MG63 (cell line): ENCODE measurements at regions not wholly inside any gene's neighbourhood (a gene's known extent, or its start where the extent isn't known, plus 50 kb on each side); places are given as distances from the start of the nearest gene placed in this dataset.
A peak's percentile ranks its signal among the peaks of the same experiment; 100 is the strongest.

Experiments
- DNase-seq: peaks from one replicate; pipeline ENCODE4 v3.0.0-alpha.2; 2020
- H3K27me3 ChIP-seq: fragments of 250-450 bp; sonication (Bioruptor Pico); 2 replicates; pipeline ENCODE4 v1.5.1; 2020; ENCODE audit warnings: mild to moderate bottlenecking, moderate library complexity
- H3K36me3 ChIP-seq: fragments of 250-450 bp; sonication (Bioruptor Pico); 2 replicates; pipeline ENCODE4 v1.5.1; 2020; ENCODE audit warnings: mild to moderate bottlenecking, moderate library complexity
- H3K4me3 ChIP-seq: fragments of 250-450 bp; sonication (Bioruptor Pico); 2 replicates; pipeline ENCODE4 v1.5.1; 2020; ENCODE audit warnings: mild to moderate bottlenecking, moderate library complexity
- H3K9me3 ChIP-seq: fragments of 250-450 bp; sonication (Bioruptor Pico); 2 replicates; pipeline ENCODE4 v1.5.1; 2020; ENCODE audit warnings: mild to moderate bottlenecking, moderate library complexity

- Histone ChIP-seq H3K36me3 (no peaks in the 10 kb centered on the region), H3K4me3 (no peak overlapping the region), H3K27me3 (no peaks in the 10 kb centered on the region), H3K9me3 (no peaks in the 10 kb centered on the region)
- no peak for DNase-seq
Measured at GRCh38 chr16:49910541-49911071, 54.7 kb upstream of the ZNF423 start.

DNA sequence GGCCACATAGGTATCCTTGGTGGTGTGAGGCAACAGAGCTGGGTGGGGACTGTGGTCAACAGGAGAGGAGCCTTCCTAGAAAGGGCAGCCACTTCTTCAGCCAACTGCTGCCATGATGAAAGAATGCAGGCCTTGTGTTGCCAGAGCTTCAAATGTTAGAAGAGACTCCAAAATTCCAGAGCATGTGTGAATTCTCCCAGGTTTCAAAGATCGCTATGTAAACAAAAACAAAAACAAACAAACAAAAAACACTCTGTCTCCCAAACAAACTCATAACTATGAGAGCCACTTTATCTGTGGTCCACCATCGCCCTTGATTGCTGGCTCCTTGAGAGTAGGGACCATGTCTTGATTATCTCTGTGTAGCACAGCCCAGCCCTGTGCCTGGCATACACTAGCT is 55.5 kb upstream of the ZNF423 start:
- no peak overlapping the region for H3K4me3 ChIP-seq
- H3K36me3 ChIP-seq: no peaks in the 10 kb centered on the region
- H3K27me3 ChIP-seq: no peaks in the 10 kb centered on the region
- H3K9me3 ChIP-seq: no peaks in the 10 kb centered on the region
- no peak for DNase-seq

DNA sequence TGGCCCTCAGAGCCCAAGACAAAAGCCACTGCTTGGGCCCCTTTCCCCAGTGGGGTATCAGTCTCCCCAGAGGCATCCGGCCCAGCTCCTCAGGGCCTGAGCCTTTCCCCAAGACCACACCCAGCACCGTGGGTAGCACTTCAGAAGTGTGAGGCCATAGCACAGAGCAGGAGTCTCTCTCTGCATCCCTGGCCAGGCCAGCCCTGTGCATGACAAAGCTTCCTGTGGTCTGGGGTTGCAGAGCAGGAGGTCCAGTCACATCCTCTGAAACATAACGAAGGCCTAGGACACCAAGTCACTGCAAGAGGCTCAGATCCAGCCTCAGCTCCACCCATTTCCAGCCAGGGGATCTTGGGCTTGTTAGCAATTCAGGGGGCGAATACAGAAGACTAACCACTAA is 56.8 kb upstream of the ZNF423 start:
- H3K9me3 ChIP-seq: no peaks in the 10 kb centered on the region
- no peak overlapping the region for H3K4me3 ChIP-seq

GRCh38 chr16:49913720-49914119 is 57.8 kb upstream of the ZNF423 start:
- H3K9me3 ChIP-seq: no peaks in the 10 kb centered on the region
- DNase-seq: no peak
- H3K36me3 ChIP-seq: no peaks in the 10 kb centered on the region

More for the DNA sequence above, 56.8 kb upstream of the ZNF423 start:
- H3K27me3 ChIP-seq: no peaks in the 10 kb centered on the region
- no peaks in the 10 kb centered on the region for H3K36me3 ChIP-seq
- no peak for DNase-seq

DNA sequence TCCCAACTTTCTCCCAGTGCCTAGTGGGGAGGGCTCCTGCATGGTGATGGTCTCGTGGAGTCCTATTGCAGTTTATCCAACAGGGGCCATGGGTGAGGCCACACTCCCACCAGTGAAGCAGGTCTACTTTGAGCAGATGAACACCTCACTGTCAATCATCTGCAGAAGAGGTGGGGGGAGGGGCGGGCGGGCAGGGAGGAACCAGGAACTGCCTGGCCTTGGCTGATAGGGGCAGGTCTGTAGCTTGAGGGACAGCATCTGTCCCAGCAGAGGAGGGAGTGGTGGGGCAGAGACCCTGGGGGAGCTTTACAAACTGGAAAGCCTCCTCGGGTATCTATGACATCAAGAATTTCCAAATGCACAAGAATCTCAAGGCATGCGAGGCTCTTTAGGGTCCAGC is 58.7 kb upstream of the ZNF423 start:
- DNase-seq: no peak
- Histone ChIP-seq H3K27me3 (no peaks in the 10 kb centered on the region), H3K36me3 (no peaks in the 10 kb centered on the region), H3K4me3 (no peak overlapping the region), H3K9me3 (no peaks in the 10 kb centered on the region)

More at GRCh38 chr16:49913720-49914119, 57.8 kb upstream of the ZNF423 start:
- Histone ChIP-seq H3K4me3 (no peak overlapping the region), H3K27me3 (no peaks in the 10 kb centered on the region)

DNA sequence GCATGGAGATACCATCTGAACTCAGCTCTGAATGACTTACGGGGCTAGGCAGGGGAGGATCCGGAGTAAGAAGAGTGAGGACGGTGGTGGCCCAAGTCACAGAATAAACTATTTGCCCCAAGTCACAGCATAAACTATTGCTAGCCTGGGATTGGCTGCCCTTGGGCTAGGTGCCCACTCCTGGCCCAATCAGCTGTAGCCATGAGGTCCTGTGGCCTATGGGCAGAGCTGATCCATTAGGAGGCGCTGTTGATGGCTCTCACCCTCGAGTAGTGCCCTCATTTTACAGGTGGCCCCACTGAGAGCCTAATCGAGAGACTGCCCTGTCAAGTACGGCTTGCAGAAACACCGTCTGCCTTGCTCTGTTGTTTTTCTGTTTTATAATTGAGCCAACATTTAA is 62.3 kb upstream of the ZNF423 start:
- Histone ChIP-seq H3K4me3 (no peak overlapping the region), H3K9me3 (no peaks in the 10 kb centered on the region), H3K27me3 (no peaks in the 10 kb centered on the region), H3K36me3 (no peaks in the 10 kb centered on the region)
- DNase-seq: no peak

- no peak overlapping the region for H3K4me3 ChIP-seq
- DNase-seq: no peak
- H3K36me3 ChIP-seq: no peaks in the 10 kb centered on the region
- no peaks in the 10 kb centered on the region for H3K27me3 ChIP-seq
- no peaks in the 10 kb centered on the region for H3K9me3 ChIP-seq
Measured at GRCh38 chr16:49919327-49919726, 63.4 kb upstream of the ZNF423 start.

- DNase-seq: no peak
- no peaks in the 10 kb centered on the region for H3K36me3 ChIP-seq
- H3K4me3 ChIP-seq: no peak overlapping the region
- H3K27me3 ChIP-seq: no peaks in the 10 kb centered on the region
- no peaks in the 10 kb centered on the region for H3K9me3 ChIP-seq
Measured at GRCh38 chr16:49920397-49920796, 64.5 kb upstream of the ZNF423 start.

DNA sequence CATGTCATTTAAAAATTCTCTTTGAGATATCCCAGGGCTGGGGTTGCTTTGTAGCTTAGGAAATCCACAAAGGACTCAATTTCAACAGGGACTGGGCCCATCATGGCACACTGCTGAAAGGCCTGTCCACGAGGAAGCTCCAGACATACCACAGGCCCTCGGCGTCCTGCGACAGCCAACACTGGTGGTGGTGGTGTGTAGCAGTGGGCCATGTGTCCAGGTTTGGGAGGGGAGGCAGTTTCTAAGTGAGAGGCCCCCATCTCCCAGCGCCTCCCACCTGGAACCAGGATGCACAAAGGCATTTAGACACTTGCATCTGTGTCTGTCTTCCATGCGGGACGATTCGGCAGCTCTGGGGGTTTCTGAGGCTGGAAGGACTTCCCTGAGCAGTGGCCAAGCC is 65.2 kb upstream of the ZNF423 start:
- Histone ChIP-seq H3K27me3 (no peaks in the 10 kb centered on the region), H3K4me3 (no peak overlapping the region), H3K9me3 (no peaks in the 10 kb centered on the region), H3K36me3 (no peaks in the 10 kb centered on the region)
- DNase-seq: no peak

DNA sequence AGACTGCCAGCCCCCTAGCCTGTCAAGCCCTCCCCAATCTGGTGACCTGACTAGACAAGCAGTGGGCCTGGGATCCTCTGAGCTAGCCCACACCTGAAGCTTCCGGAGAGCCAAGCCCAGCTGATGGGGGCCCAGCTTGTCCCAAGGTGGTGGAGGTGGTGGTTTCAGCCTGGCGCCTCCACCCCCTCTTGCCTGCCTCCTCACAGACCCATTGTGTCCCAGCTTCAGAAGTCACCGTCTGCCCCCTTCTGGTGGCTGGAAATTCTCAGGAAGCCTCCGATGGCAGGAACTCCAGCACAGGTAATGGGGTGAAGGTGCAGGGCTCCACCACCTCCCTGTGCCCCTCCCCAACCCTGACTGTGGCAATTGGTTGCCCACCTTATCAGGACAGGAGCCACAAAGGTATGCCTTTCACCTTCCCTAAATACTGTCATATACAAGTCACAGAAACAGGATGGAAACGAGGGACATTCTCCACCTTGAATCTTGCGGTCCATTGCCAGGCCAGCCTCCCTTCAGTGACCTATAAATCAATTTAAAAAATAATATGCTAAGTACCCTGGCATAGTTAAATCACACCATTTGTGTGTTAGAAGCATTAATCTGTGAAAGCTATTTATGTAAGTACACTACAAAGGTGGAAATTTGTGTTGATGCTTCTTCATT is 66.0 kb upstream of the ZNF423 start:
- Histone ChIP-seq H3K27me3 (no peaks in the 10 kb centered on the region), H3K4me3 (no peak overlapping the region), H3K36me3 (no peaks in the 10 kb centered on the region), H3K9me3 (no peaks in the 10 kb centered on the region)
- DNase-seq: peak; percentile 23

GRCh38 chr16:49923411-49923810 is 67.5 kb upstream of the ZNF423 start:
- H3K36me3 ChIP-seq: no peaks in the 10 kb centered on the region
- no peak overlapping the region for H3K4me3 ChIP-seq
- no peak for DNase-seq
- H3K27me3 ChIP-seq: no peaks in the 10 kb centered on the region
- no peaks in the 10 kb centered on the region for H3K9me3 ChIP-seq

DNA sequence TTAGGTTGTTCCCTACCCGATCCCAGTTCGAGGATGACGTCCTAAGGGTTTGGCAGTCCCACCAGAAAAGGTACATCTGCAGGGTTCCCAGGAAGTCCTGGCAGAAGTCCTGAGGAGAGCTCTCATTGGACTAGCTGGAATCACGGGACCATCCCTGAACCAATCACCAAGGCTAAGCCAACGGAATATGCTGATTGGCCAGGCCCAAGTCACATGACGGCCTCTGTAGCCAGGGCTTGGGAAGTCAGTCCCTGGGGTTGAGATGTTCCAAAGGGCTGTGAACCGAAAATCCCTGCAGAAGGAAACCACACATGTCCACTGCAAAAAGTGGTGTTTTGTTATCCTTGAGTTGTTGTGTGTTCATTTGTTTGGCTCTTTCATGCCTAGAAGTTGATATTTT is 68.2 kb upstream of the ZNF423 start:
- Histone ChIP-seq H3K4me3 (no peak overlapping the region), H3K9me3 (no peaks in the 10 kb centered on the region), H3K36me3 (no peaks in the 10 kb centered on the region), H3K27me3 (no peaks in the 10 kb centered on the region)
- DNase-seq: peak; percentile 6

GRCh38 chr16:49926941-49927340 is 71.0 kb upstream of the ZNF423 start:
- H3K27me3 ChIP-seq: no peaks in the 10 kb centered on the region
- DNase-seq: no peak
- H3K9me3 ChIP-seq: no peaks in the 10 kb centered on the region
- H3K36me3 ChIP-seq: no peaks in the 10 kb centered on the region
- no peak overlapping the region for H3K4me3 ChIP-seq

- Histone ChIP-seq H3K4me3 (no peak overlapping the region), H3K27me3 (no peaks in the 10 kb centered on the region), H3K9me3 (no peaks in the 10 kb centered on the region), H3K36me3 (no peaks in the 10 kb centered on the region)
- no peak for DNase-seq
Measured at GRCh38 chr16:49928176-49929041, 72.5 kb upstream of the ZNF423 start.

DNA sequence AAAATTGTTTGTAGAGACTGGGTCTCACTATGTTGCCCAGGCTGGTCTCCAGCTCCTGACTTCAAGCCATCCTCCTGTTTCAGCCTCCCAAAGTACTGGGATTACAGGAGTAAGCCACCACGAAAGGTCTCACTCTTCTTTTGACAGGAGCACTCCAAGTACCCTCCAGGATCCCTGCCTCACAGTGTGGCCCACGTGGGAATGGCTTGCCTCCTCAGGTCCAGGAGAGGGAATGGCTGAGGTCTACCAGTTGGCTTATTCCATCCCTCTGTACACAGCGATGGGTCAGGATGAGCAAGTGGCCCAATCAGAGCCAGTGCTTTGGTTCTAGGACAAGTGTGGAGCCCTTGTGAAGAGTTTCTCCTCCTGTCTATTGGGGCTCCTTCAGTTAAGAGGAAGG is 73.7 kb upstream of the ZNF423 start:
- no peak overlapping the region for H3K4me3 ChIP-seq
- no peak for DNase-seq
- H3K27me3 ChIP-seq: no peaks in the 10 kb centered on the region
- no peaks in the 10 kb centered on the region for H3K36me3 ChIP-seq
- H3K9me3 ChIP-seq: no peaks in the 10 kb centered on the region

DNA sequence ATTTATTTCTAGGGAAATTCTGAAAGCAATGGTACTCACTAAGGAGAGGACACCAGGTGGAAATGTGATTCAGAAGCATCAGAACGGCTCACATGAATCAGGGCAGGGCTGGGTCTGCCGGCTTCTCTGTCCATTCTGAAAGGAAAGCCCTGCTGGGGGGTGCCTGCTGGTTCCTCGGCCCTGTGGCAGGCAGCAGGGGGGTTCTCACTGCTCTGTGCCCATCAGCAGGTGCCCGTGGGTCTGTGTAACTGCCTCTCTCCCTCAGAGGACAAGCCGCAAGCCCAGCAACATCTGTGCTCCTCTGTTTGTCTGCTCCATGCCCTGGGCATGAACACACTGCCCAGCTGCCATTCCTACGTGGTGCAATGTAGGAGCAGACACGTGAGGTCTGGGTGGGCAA is 74.9 kb upstream of the ZNF423 start:
- Histone ChIP-seq H3K9me3 (no peaks in the 10 kb centered on the region), H3K4me3 (no peak overlapping the region), H3K27me3 (no peaks in the 10 kb centered on the region), H3K36me3 (no peaks in the 10 kb centered on the region)
- DNase-seq: no peak

DNA sequence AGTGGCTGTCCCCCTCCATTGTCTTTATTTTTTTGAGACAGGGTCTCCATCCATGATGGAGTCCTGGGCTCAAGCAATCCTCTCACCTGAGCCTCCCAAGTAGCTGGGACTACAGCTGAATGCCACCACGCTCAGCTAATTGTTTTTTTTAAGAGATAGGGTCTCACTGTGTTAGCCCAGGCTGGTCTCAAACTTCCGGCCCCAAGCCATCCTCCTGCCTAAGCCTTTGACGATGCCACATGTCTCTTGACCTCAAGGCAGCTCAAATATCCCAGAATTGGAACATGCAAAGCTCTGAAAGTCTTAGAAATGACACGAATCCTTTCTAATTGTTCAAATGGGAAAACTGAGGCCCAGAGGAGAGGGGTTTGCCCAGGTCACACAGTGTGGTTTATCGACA is 75.4 kb upstream of the ZNF423 start:
- no peak for DNase-seq
- no peak overlapping the region for H3K4me3 ChIP-seq
- H3K9me3 ChIP-seq: no peaks in the 10 kb centered on the region
- no peaks in the 10 kb centered on the region for H3K27me3 ChIP-seq
- H3K36me3 ChIP-seq: no peaks in the 10 kb centered on the region

DNA sequence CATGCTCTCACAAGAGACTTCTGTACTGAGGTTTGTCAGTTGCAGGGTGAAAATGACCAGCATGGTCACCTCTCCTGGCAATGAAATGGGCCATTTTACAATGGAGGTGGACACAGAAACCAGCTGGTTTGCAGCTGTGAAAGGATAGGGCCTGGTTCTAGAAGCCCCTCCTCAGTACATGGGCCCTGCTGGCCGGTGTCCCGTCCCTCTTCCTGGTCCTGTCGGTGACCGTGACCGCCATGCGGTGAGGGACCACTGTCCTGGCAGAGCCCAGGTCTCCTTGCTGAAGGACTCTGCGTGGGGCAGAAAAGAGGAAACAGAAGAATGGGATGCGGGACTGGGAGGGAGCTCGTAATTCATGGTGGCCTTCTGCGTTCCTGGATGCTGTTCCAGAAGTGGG is 76.0 kb upstream of the ZNF423 start:
- H3K9me3 ChIP-seq: no peaks in the 10 kb centered on the region
- no peak overlapping the region for H3K4me3 ChIP-seq
- no peaks in the 10 kb centered on the region for H3K27me3 ChIP-seq
- DNase-seq: no peak
- H3K36me3 ChIP-seq: no peaks in the 10 kb centered on the region
